IMR-90 (cell line): ENCODE measurements at regions not wholly inside any gene's neighbourhood (a gene's known extent, or its start where the extent isn't known, plus 50 kb on each side); places are given as distances from the start of the nearest gene placed in this dataset.

ENCODE experiments used
- ATAC-seq: fragments of 200-7000 bp; cut with Tn5 transposase; 2 replicates; pipeline ENCODE4 v1.9.1; 2020; ENCODE audit warnings: low read depth, mild to moderate bottlenecking, moderate library complexity
- BruUV-seq: library from RNA; stranded (reverse); fragments of 400-500 nt; replicated peaks from 2 replicates; lab custom pipeline; 2021; lab: Mats Ljungman, UMichigan
- CTCF ChIA-PET: fragments of 300-600 bp; formaldehyde crosslinking; extraction: SDS; loops from one replicate; lab custom pipeline; 2021; ENCODE audit warnings: antibody characterized with exemption; lab: Yijun Ruan, JAX
- POLR2A ChIA-PET: fragments of 300-600 bp; sonication (Branson Sonifier 250); formaldehyde crosslinking; loops from one replicate; lab custom pipeline; 2022; ENCODE audit warnings: antibody characterized with exemption; ENCODE audit not compliant: unreplicated experiment; lab: Charles Lee
- DNase-seq: peaks from one replicate; pipeline ENCODE4 v3.0.0; 2013
- H2AFZ ChIP-seq: replicated peaks from 2 replicates; pipeline ENCODE3; 2013; ENCODE audit warnings: low read length, mild to moderate bottlenecking; ENCODE audit not compliant: poor library complexity
- H2AK5ac ChIP-seq: 2 replicates; pipeline ENCODE4 v1.6.1; 2013; ENCODE audit warnings: low read depth, low read length, inconsistent platforms
- H2AK9ac ChIP-seq: replicated peaks from 2 replicates; pipeline ENCODE3; 2013; ENCODE audit warnings: mild to moderate bottlenecking, low read depth, low read length, moderate library complexity; ENCODE audit not compliant: poor library complexity
- H2BK120ac ChIP-seq: 2 replicates; pipeline ENCODE4 v1.6.1; 2013; ENCODE audit warnings: low read depth, low read length, inconsistent platforms
- H2BK15ac ChIP-seq: 3 replicates; pipeline ENCODE4 v1.6.1; 2013; ENCODE audit warnings: low read depth, low read length, inconsistent platforms
- H2BK20ac ChIP-seq: 2 replicates; pipeline ENCODE4 v1.6.1; 2013; ENCODE audit warnings: low read depth, mild to moderate bottlenecking, inconsistent platforms, low read length, moderate library complexity
- H2BK5ac ChIP-seq: 2 replicates; pipeline ENCODE4 v1.6.1; 2013; ENCODE audit warnings: mild to moderate bottlenecking, low read depth, low read length, inconsistent platforms; ENCODE audit not compliant: poor library complexity, severe bottlenecking
- H3K14ac ChIP-seq: replicated peaks from 2 replicates; pipeline ENCODE4 v1.6.1; 2013; ENCODE audit warnings: low read depth, low read length, inconsistent platforms
- H3K18ac ChIP-seq: 2 replicates; pipeline ENCODE4 v1.6.1; 2013; ENCODE audit warnings: low read depth, low read length, control low read depth
- H3K23ac ChIP-seq: 2 replicates; pipeline ENCODE4 v1.6.1; 2013; ENCODE audit warnings: low read depth, low read length, inconsistent platforms
- H3K27ac ChIP-seq: 2 replicates; pipeline ENCODE4 v1.5.1; 2013; ENCODE audit warnings: mild to moderate bottlenecking, control low read depth, low read length; ENCODE audit not compliant: insufficient read depth
- H3K27me3 ChIP-seq: 2 replicates; pipeline ENCODE4 v1.6.1; 2013; ENCODE audit warnings: low read length; ENCODE audit not compliant: control insufficient read depth, insufficient read depth
- H3K36me3 ChIP-seq: 2 replicates; pipeline ENCODE4 v1.6.1; 2013; ENCODE audit warnings: low read length, mixed read lengths; ENCODE audit not compliant: control insufficient read depth, insufficient read depth
- H3K4ac ChIP-seq: 2 replicates; pipeline ENCODE4 v1.6.1; 2013; ENCODE audit warnings: low read depth, low read length, inconsistent platforms
- H3K4me1 ChIP-seq: 2 replicates; pipeline ENCODE4 v1.6.1; 2013; ENCODE audit warnings: low read length, mixed read lengths; ENCODE audit not compliant: control insufficient read depth, insufficient read depth
- H3K4me2 ChIP-seq: 2 replicates; pipeline ENCODE4 v1.6.1; 2013; ENCODE audit warnings: low read depth, mild to moderate bottlenecking, control low read depth, low read length, moderate library complexity
- H3K4me3 ChIP-seq: 2 replicates; pipeline ENCODE4 v1.5.1; 2013; ENCODE audit warnings: low read depth, mild to moderate bottlenecking, control low read depth, low read length, moderate library complexity; ENCODE audit not compliant: insufficient read depth
- H3K56ac ChIP-seq: 2 replicates; pipeline ENCODE4 v1.6.1; 2013; ENCODE audit warnings: low read length, inconsistent platforms; ENCODE audit not compliant: insufficient read depth; ENCODE audit errors: extremely low read depth
- H3K79me1 ChIP-seq, 2 experiments: 2 replicates each; pipeline ENCODE4 v1.6.1; 2013; ENCODE audit warnings: low read length in 2 of 2, inconsistent platforms in 1 of 2, low read depth in 1 of 2
- H3K9ac ChIP-seq: 2 replicates; pipeline ENCODE4 v1.6.1; 2013; ENCODE audit warnings: low read depth, low read length, control low read depth
- H3K9me1 ChIP-seq: 2 replicates; pipeline ENCODE4 v1.6.1; 2013; ENCODE audit warnings: low read length, inconsistent platforms; ENCODE audit not compliant: insufficient read depth
- H3K9me3 ChIP-seq: 2 replicates; pipeline ENCODE4 v1.6.1; 2013; ENCODE audit warnings: low read length; ENCODE audit not compliant: control insufficient read depth, insufficient read depth
- H4K20me1 ChIP-seq: 2 replicates; pipeline ENCODE4 v1.6.1; 2013; ENCODE audit warnings: low read length, inconsistent platforms; ENCODE audit not compliant: insufficient read depth
- H4K5ac ChIP-seq: 2 replicates; pipeline ENCODE4 v1.6.1; 2013; ENCODE audit warnings: mild to moderate bottlenecking, low read depth, low read length, control low read depth
- H4K8ac ChIP-seq, 2 experiments: 2 replicates each; pipeline ENCODE4 v1.6.1; 2013; ENCODE audit warnings: low read depth in 2 of 2, low read length in 2 of 2, control low read depth in 1 of 2, inconsistent platforms in 1 of 2
- H4K91ac ChIP-seq: 2 replicates; pipeline ENCODE4 v1.6.1; 2013; ENCODE audit warnings: low read depth, low read length, inconsistent platforms; ENCODE audit not compliant: insufficient read depth
- BHLHE40 ChIP-seq: fragments of 150-350 bp; IDR thresholded peaks from 2 replicates; pipeline ENCODE4 v1.6.1; 2016; ENCODE audit warnings: mild to moderate bottlenecking, low read depth, low read length
- CHD1 ChIP-seq: IDR thresholded peaks from 2 replicates; pipeline ENCODE4 v1.6.1; 2012; ENCODE audit warnings: low read depth, low read length, improper control_type of control experiment
- FOS ChIP-seq: fragments of 150-350 bp; IDR thresholded peaks from 2 replicates; pipeline ENCODE4 v1.6.1; 2016; ENCODE audit warnings: low read depth, low read length
- POLR2A ChIP-seq: IDR thresholded peaks from 2 replicates; pipeline ENCODE4 v1.6.1; 2012; ENCODE audit warnings: mild to moderate bottlenecking, low read depth, low read length
- RAD21 ChIP-seq: IDR thresholded peaks from 2 replicates; pipeline ENCODE4 v1.6.1; 2012; ENCODE audit warnings: low read length, improper control_type of control experiment
- RCOR1 ChIP-seq: IDR thresholded peaks from 2 replicates; pipeline ENCODE4 v1.6.1; 2012; ENCODE audit warnings: mild to moderate bottlenecking, low read length, improper control_type of control experiment; ENCODE audit not compliant: insufficient replicate concordance
- whole genome bisulfite sequencing, 2 experiments: methylation state at CpG; one replicate each; pipeline versions ENCODE4 v1.1.5 to v1.1.7; 2013; ENCODE audit warnings: missing lambda C conversion rate in 2 of 2; ENCODE audit not compliant: insufficient read length in 1 of 2; ENCODE audit errors: extremely low coverage in 2 of 2; 5-methylcytosine and 5-hydroxymethylcytosine counted together
- dilution Hi-C: fragments of 300-500 bp; cut with HindIII; formaldehyde crosslinking; loops from one replicate; pipeline ENCODE4 v1.14.3; 2018; ENCODE audit warnings: low sequenced_read_pairs; ENCODE audit not compliant: unreplicated experiment
- in situ Hi-C: fragments of 300-500 bp; cut with MboI; formaldehyde crosslinking; loops from 3 replicates; pipeline ENCODE4 v1.14.3; 2019; ENCODE audit warnings: low sequenced_read_pairs, inconsistent platforms, mixed read lengths
- intact Hi-C: fragments of 100-400 bp; cut with micrococcal nuclease; formaldehyde crosslinking; loops from 2 replicates; pipeline ENCODE4 v1.10.0; 2022
- TF ChIP-seq, protein P1 (sequence below): fragments of 150-350 bp; IDR thresholded peaks from 2 replicates; pipeline ENCODE4 v1.6.1; 2016; ENCODE audit warnings: low read depth, mild to moderate bottlenecking, low read length, moderate library complexity, borderline replicate concordance
- TF ChIP-seq, protein P2 (sequence below): fragments of 150-350 bp; IDR thresholded peaks from 2 replicates; pipeline ENCODE4 v1.6.1; 2017; ENCODE audit warnings: mild to moderate bottlenecking, antibody characterized with exemption, low read length, low read depth
- TF ChIP-seq, protein P3 (sequence below): conservative IDR thresholded peaks from 2 replicates; pipeline ENCODE4 v1.5.1; 2012; ENCODE audit warnings: mild to moderate bottlenecking, low read depth, low read length, improper control_type of control experiment

DNA sequence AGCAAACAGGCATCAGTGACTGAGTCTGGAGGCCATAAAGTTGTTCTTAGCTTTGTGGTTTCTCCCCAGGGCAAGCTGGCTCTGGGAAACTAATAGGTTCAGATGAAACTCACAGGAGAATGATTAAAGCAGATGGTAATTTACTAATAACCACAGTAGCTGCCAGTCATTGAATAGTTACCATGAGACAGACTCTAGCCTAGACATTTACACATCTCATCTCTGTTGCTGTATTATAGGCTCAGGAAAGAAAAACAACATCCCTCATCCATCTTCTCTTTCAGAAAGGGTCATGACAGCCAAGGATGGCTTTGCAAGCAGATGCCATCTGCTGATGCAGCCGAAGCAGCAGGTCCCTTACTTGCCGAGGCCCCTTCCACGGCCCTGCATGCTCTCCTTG, 314.0 kb upstream of the ID2 start:
- no peak overlapping the region for H2BK120ac ChIP-seq
- dilution Hi-C loops (no loop called here), in situ Hi-C loops (no loop called here), intact Hi-C loops (no loop called here)
- ChIA-PET POLR2A (no interaction called here), CTCF (no interaction called here)
- no peak overlapping the region for H3K18ac ChIP-seq
- H2BK5ac ChIP-seq = no peak overlapping the region
- H2AK9ac ChIP-seq = no peak overlapping the region
- DNase-seq = no peak
- H3K36me3 ChIP-seq = no peaks in the 10 kb centered on the region
- no peak overlapping the region for H3K4ac ChIP-seq
- no peaks in the 10 kb centered on the region for H3K79me1 ChIP-seq
- H3K9ac ChIP-seq = no peak overlapping the region
- no peak overlapping the region for H2BK20ac ChIP-seq
- H4K8ac ChIP-seq = no peak overlapping the region
- H4K5ac ChIP-seq = no peak overlapping the region
- no peak overlapping the region for H3K27ac ChIP-seq
- 0 out of 2 replicates have a peak, but pooled peaks cover 2% of the 10 kb centered on the region for H3K9me3 ChIP-seq
- ATAC-seq = no peak
- no peak overlapping the region for H4K91ac ChIP-seq
- H3K4me2 ChIP-seq = no peak overlapping the region
- BruUV-seq = no TSS peak
- H2AFZ ChIP-seq = no peak overlapping the region
- H3K4me1 ChIP-seq = no peaks in the 10 kb centered on the region
- no peak overlapping the region for H3K14ac ChIP-seq
- no peak overlapping the region for H2AK5ac ChIP-seq
- no peak overlapping the region for H3K4me3 ChIP-seq
- peaks cover 8% of the 10 kb centered on the region for H3K27me3 ChIP-seq
- H2BK15ac ChIP-seq = no peak overlapping the region
- no peaks in the 10 kb centered on the region for H4K20me1 ChIP-seq
- no peak overlapping the region for H3K56ac ChIP-seq
- no CpG with 5 or more reads among the region's 3 CpGs for WGBS, 2 experiments
- H3K9me1 ChIP-seq = no peaks in the 10 kb centered on the region
- no peak overlapping the region for H3K23ac ChIP-seq
- TF ChIP-seq, protein P1, sequence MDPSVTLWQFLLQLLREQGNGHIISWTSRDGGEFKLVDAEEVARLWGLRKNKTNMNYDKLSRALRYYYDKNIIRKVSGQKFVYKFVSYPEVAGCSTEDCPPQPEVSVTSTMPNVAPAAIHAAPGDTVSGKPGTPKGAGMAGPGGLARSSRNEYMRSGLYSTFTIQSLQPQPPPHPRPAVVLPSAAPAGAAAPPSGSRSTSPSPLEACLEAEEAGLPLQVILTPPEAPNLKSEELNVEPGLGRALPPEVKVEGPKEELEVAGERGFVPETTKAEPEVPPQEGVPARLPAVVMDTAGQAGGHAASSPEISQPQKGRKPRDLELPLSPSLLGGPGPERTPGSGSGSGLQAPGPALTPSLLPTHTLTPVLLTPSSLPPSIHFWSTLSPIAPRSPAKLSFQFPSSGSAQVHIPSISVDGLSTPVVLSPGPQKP = no peak
- TF ChIP-seq FOS (no peak), CHD1 (no peak), RAD21 (no peak), BHLHE40 (no peak), POLR2A (no peak), RCOR1 (no peak)
- TF ChIP-seq, protein P2, sequence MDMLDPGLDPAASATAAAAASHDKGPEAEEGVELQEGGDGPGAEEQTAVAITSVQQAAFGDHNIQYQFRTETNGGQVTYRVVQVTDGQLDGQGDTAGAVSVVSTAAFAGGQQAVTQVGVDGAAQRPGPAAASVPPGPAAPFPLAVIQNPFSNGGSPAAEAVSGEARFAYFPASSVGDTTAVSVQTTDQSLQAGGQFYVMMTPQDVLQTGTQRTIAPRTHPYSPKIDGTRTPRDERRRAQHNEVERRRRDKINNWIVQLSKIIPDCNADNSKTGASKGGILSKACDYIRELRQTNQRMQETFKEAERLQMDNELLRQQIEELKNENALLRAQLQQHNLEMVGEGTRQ = no peak
- TF ChIP-seq, protein P3, sequence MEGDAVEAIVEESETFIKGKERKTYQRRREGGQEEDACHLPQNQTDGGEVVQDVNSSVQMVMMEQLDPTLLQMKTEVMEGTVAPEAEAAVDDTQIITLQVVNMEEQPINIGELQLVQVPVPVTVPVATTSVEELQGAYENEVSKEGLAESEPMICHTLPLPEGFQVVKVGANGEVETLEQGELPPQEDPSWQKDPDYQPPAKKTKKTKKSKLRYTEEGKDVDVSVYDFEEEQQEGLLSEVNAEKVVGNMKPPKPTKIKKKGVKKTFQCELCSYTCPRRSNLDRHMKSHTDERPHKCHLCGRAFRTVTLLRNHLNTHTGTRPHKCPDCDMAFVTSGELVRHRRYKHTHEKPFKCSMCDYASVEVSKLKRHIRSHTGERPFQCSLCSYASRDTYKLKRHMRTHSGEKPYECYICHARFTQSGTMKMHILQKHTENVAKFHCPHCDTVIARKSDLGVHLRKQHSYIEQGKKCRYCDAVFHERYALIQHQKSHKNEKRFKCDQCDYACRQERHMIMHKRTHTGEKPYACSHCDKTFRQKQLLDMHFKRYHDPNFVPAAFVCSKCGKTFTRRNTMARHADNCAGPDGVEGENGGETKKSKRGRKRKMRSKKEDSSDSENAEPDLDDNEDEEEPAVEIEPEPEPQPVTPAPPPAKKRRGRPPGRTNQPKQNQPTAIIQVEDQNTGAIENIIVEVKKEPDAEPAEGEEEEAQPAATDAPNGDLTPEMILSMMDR = no peak
